ENCODE measurements at regions not wholly inside any gene's neighbourhood (a gene's known extent, or its start where the extent isn't known, plus 50 kb on each side); places are given as distances from the start of the nearest gene placed in this dataset.

- no peaks in the 10 kb centered on the region for H3K4me1 ChIP-seq (ENCODE audit: low read length)
- no peak overlapping the region for H3K4me3 ChIP-seq (ENCODE audit: low read length)
- H2AFZ ChIP-seq (ENCODE audit: low read depth, low read length): no peak overlapping the region
- H3K36me3 ChIP-seq (replicated peaks; ENCODE audit: low read depth, low read length): no peaks in the 10 kb centered on the region
- H3K79me2 ChIP-seq (ENCODE audit: low read length): no peaks in the 10 kb centered on the region
- H3K9me3 ChIP-seq (ENCODE audit: insufficient read depth, low read length): no peaks in the 10 kb centered on the region
- TF ChIP-seq EZH2phosphoT487 (IDR thresholded peaks at IDR 0.05; ENCODE audit: low read depth): no peak
- TF ChIP-seq CTCF (IDR thresholded peaks at IDR 0.05; ENCODE audit: low read depth, low read length): no peak
- no peaks in the 10 kb centered on the region for H4K20me1 ChIP-seq (ENCODE audit: insufficient read depth, low read length)
- H3K9ac ChIP-seq (ENCODE audit: low read length): no peak overlapping the region
- H3K27ac ChIP-seq (ENCODE audit: low read length): no peak overlapping the region
- no peak overlapping the region for H3K4me2 ChIP-seq (ENCODE audit: low read length)
- no peaks in the 10 kb centered on the region for H3K27me3 ChIP-seq (ENCODE audit: low read depth, low read length)
These were observed 699.6 kb downstream of the MCTP2 start for GRCh38 chr15:94930960-94931359.

GRCh38 chr15:94934440-94934839, 703.1 kb downstream of the MCTP2 start:
- no peak for TF ChIP-seq EZH2phosphoT487 (IDR thresholded peaks at IDR 0.05; ENCODE audit: low read depth)
- no peak for TF ChIP-seq CTCF (IDR thresholded peaks at IDR 0.05; ENCODE audit: low read depth, low read length)
- Histone ChIP-seq H4K20me1 (ENCODE audit: insufficient read depth, low read length) (no peaks in the 10 kb centered on the region), H3K79me2 (ENCODE audit: low read length) (no peaks in the 10 kb centered on the region), H3K9me3 (ENCODE audit: insufficient read depth, low read length) (no peaks in the 10 kb centered on the region), H3K27me3 (ENCODE audit: low read depth, low read length) (no peaks in the 10 kb centered on the region), H3K4me2 (ENCODE audit: low read length) (no peak overlapping the region), H2AFZ (ENCODE audit: low read depth, low read length) (no peak overlapping the region), H3K36me3 (replicated peaks; ENCODE audit: low read depth, low read length) (no peaks in the 10 kb centered on the region), H3K27ac (ENCODE audit: low read length) (no peak overlapping the region), H3K9ac (ENCODE audit: low read length) (no peak overlapping the region), H3K4me3 (ENCODE audit: low read length) (no peak overlapping the region), H3K4me1 (ENCODE audit: low read length) (no peaks in the 10 kb centered on the region)

- Histone ChIP-seq H3K9ac (ENCODE audit: low read length) (no peak overlapping the region), H3K4me2 (ENCODE audit: low read length) (no peak overlapping the region), H3K36me3 (replicated peaks; ENCODE audit: low read depth, low read length) (no peaks in the 10 kb centered on the region), H3K27ac (ENCODE audit: low read length) (no peak overlapping the region), H3K9me3 (ENCODE audit: insufficient read depth, low read length) (no peaks in the 10 kb centered on the region), H3K79me2 (ENCODE audit: low read length) (no peaks in the 10 kb centered on the region), H3K27me3 (ENCODE audit: low read depth, low read length) (no peaks in the 10 kb centered on the region), H3K4me1 (ENCODE audit: low read length) (no peaks in the 10 kb centered on the region), H2AFZ (ENCODE audit: low read depth, low read length) (no peak overlapping the region), H4K20me1 (ENCODE audit: insufficient read depth, low read length) (no peaks in the 10 kb centered on the region), H3K4me3 (ENCODE audit: low read length) (no peak overlapping the region)
- TF ChIP-seq EZH2phosphoT487 (IDR thresholded peaks at IDR 0.05; ENCODE audit: low read depth): no peak
- TF ChIP-seq CTCF (IDR thresholded peaks at IDR 0.05; ENCODE audit: low read depth, low read length): no peak
These were observed 705.9 kb downstream of the MCTP2 start for GRCh38 chr15:94937242-94937641.

- H3K79me2 ChIP-seq (ENCODE audit: low read length): no peaks in the 10 kb centered on the region
- no peaks in the 10 kb centered on the region for H3K4me1 ChIP-seq (ENCODE audit: low read length)
- H3K4me3 ChIP-seq (ENCODE audit: low read length): no peak overlapping the region
- H2AFZ ChIP-seq (ENCODE audit: low read depth, low read length): no peak overlapping the region
- H3K4me2 ChIP-seq (ENCODE audit: low read length): no peak overlapping the region
- no peaks in the 10 kb centered on the region for H4K20me1 ChIP-seq (ENCODE audit: insufficient read depth, low read length)
- H3K36me3 ChIP-seq (replicated peaks; ENCODE audit: low read depth, low read length): no peaks in the 10 kb centered on the region
- H3K9me3 ChIP-seq (ENCODE audit: insufficient read depth, low read length): 0 out of 2 replicates have a peak, but pooled peaks cover 3% of the 10 kb centered on the region
- no peaks in the 10 kb centered on the region for H3K27me3 ChIP-seq (ENCODE audit: low read depth, low read length)
- no peak for TF ChIP-seq EZH2phosphoT487 (IDR thresholded peaks at IDR 0.05; ENCODE audit: low read depth)
- no peak for TF ChIP-seq CTCF (IDR thresholded peaks at IDR 0.05; ENCODE audit: low read depth, low read length)
- no peak overlapping the region for H3K9ac ChIP-seq (ENCODE audit: low read length)
- no peak overlapping the region for H3K27ac ChIP-seq (ENCODE audit: low read length)
These were observed 712.5 kb downstream of the MCTP2 start for GRCh38 chr15:94943888-94944287.

All from OCI-LY3 (cell line).